ENCODE measurements at regions not wholly inside any gene's neighbourhood (a gene's known extent, or its start where the extent isn't known, plus 50 kb on each side); places are given as distances from the start of the nearest gene placed in this dataset.
A peak's percentile ranks its signal among the peaks of the same experiment; 100 is the strongest.

GRCh38 chr15:70469182-70469581 is 294.2 kb downstream of the UACA start:
- H3K27me3 Mint-ChIP-seq (ENCODE audit: low read depth), result peaks cover 2% of the 10 kb centered on the region; the same call in 1 of the 2 replicates

More at GRCh38 chr15:70469182-70469581, 294.2 kb downstream of the UACA start:
- no peak overlapping the region for H2AK5ac ChIP-seq (ENCODE audit: insufficient read length, low read length)
- peaks cover 14 to 15% of the 10 kb centered on the region in 2 experiments for H3K4me1 Mint-ChIP-seq
- no peak overlapping the region for H4K5ac ChIP-seq (ENCODE audit: insufficient read length, low read depth, low read length)
- no peak overlapping the region for H2BK12ac ChIP-seq (ENCODE audit: insufficient read length, low read depth, low read length)
- H3K79me1 ChIP-seq (ENCODE audit: insufficient read depth, low read depth, low read length, poor library complexity, severe bottlenecking), result no peaks in the 10 kb centered on the region
- no peak overlapping the region for H2BK120ac ChIP-seq (ENCODE audit: low read depth, low read length, poor library complexity, severe bottlenecking)
- WGBS (ENCODE audit: extremely low coverage, insufficient read length, low lambda C conversion rate), result no CpG with 5 or more reads among the region's 3 CpGs
- H3K9ac ChIP-seq (ENCODE audit: extremely low read depth, insufficient read length, low read length), result no peak overlapping the region
- DNase-seq, result no peak
- H3K27ac ChIP-seq (ENCODE audit: insufficient read length, low read depth, low read length), result no peak overlapping the region
- H3K56ac ChIP-seq (ENCODE audit: insufficient read length, low read depth, low read length), result no peak overlapping the region
- no peak overlapping the region for H3K4me3 Mint-ChIP-seq
- H2AFZ ChIP-seq (ENCODE audit: low read length), result no peak overlapping the region
- no peak overlapping the region for H3K18ac ChIP-seq (ENCODE audit: insufficient read length, low read depth, low read length)
- no peaks in the 10 kb centered on the region for H3K79me2 ChIP-seq (ENCODE audit: insufficient read depth, low read length)
- no peaks in the 10 kb centered on the region for H3K9me3 Mint-ChIP-seq
- H4K8ac ChIP-seq (replicated peaks; ENCODE audit: insufficient read length, low read depth, low read length), result no peak overlapping the region
- no peak overlapping the region for H2BK5ac ChIP-seq (ENCODE audit: insufficient read length, low read length)
- H3K9me3 ChIP-seq (ENCODE audit: control insufficient read depth, low read depth, low read length), result no peaks in the 10 kb centered on the region
- no peak overlapping the region for H3K23ac ChIP-seq (ENCODE audit: insufficient read length, low read depth, low read length)
- H3K27ac Mint-ChIP-seq, result peak overlapping the region in 1 of 3 experiments; percentile 15; a peak in 1 of 7 replicates
- H3K27me3 ChIP-seq (ENCODE audit: insufficient read depth, low read length), result no peaks in the 10 kb centered on the region
- H2BK15ac ChIP-seq (ENCODE audit: low read depth, low read length), result no peak overlapping the region
- H3K4me1 ChIP-seq (ENCODE audit: insufficient read depth, low read length), result no peaks in the 10 kb centered on the region
- H3T11ph ChIP-seq (ENCODE audit: low read length), result no peak overlapping the region
- H3K4me2 ChIP-seq (ENCODE audit: insufficient read depth, insufficient read length, low read length), result no peak overlapping the region
- no peak for TF ChIP-seq CTCF (conservative IDR thresholded peaks at IDR 0.05)
- no peaks in the 10 kb centered on the region for H3K23me2 ChIP-seq (ENCODE audit: insufficient read length, low read depth, low read length, poor library complexity, severe bottlenecking)
- H3K4ac ChIP-seq (ENCODE audit: low read depth, low read length), result no peak overlapping the region
- no peak overlapping the region for H4K91ac ChIP-seq (ENCODE audit: insufficient read length, low read depth, low read length)
- no peak overlapping the region for H2BK20ac ChIP-seq (ENCODE audit: low read depth, low read length, poor library complexity, severe bottlenecking)
- no peak overlapping the region for H3K14ac ChIP-seq (ENCODE audit: insufficient read depth, low read length)
- H4K20me1 ChIP-seq (ENCODE audit: control insufficient read depth, insufficient read depth, insufficient read length), result no peaks in the 10 kb centered on the region
- H3K36me3 Mint-ChIP-seq (ENCODE audit: insufficient read depth in 1 of 3, low read depth in 3 of 3), result no peaks in the 10 kb centered on the region; a peak in 1 of 7 replicates
